ENCODE measurements at regions not wholly inside any gene's neighbourhood (a gene's known extent, or its start where the extent isn't known, plus 50 kb on each side); places are given as distances from the start of the nearest gene placed in this dataset.

- no peak for TF ChIP-seq CTCF (IDR thresholded peaks at IDR 0.05; ENCODE audit: unreplicated experiment)
- no peak overlapping the region for H3K4me3 Mint-ChIP-seq (ENCODE audit: unreplicated experiment)
- no peaks in the 10 kb centered on the region for H3K9me3 Mint-ChIP-seq (ENCODE audit: unreplicated experiment)
- no peaks in the 10 kb centered on the region for H3K27me3 Mint-ChIP-seq (ENCODE audit: unreplicated experiment)
- H3K36me3 Mint-ChIP-seq (ENCODE audit: low read depth, unreplicated experiment): no peaks in the 10 kb centered on the region
- no peaks in the 10 kb centered on the region for H3K4me1 Mint-ChIP-seq (ENCODE audit: unreplicated experiment)
- DNase-seq (ENCODE audit: low spot score): no peak
- H3K27ac Mint-ChIP-seq (ENCODE audit: unreplicated experiment): no peak overlapping the region
Measured at GRCh38 chr7:10536561-10536960, 437.1 kb upstream of the PHF14 start.

GRCh38 chr7:10537764-10538163 lies 435.9 kb upstream of the PHF14 start:
- Mint-ChIP-seq H3K9me3 (ENCODE audit: unreplicated experiment) (no peaks in the 10 kb centered on the region), H3K4me3 (ENCODE audit: unreplicated experiment) (no peak overlapping the region), H3K36me3 (ENCODE audit: low read depth, unreplicated experiment) (no peaks in the 10 kb centered on the region), H3K27ac (ENCODE audit: unreplicated experiment) (no peak overlapping the region), H3K27me3 (ENCODE audit: unreplicated experiment) (no peaks in the 10 kb centered on the region), H3K4me1 (ENCODE audit: unreplicated experiment) (no peaks in the 10 kb centered on the region)
- TF ChIP-seq CTCF (IDR thresholded peaks at IDR 0.05; ENCODE audit: unreplicated experiment): no peak
- no peak for DNase-seq (ENCODE audit: low spot score)

GRCh38 chr7:10557375-10557774 lies 416.3 kb upstream of the PHF14 start:
- Mint-ChIP-seq H3K9me3 (ENCODE audit: unreplicated experiment) (no peaks in the 10 kb centered on the region), H3K4me3 (ENCODE audit: unreplicated experiment) (no peak overlapping the region), H3K36me3 (ENCODE audit: low read depth, unreplicated experiment) (no peaks in the 10 kb centered on the region), H3K27me3 (ENCODE audit: unreplicated experiment) (peaks cover 2% of the 10 kb centered on the region), H3K4me1 (ENCODE audit: unreplicated experiment) (no peaks in the 10 kb centered on the region), H3K27ac (ENCODE audit: unreplicated experiment) (no peak overlapping the region)
- no peak for TF ChIP-seq CTCF (IDR thresholded peaks at IDR 0.05; ENCODE audit: unreplicated experiment)
- no peak for DNase-seq (ENCODE audit: low spot score)

GRCh38 chr7:10560497-10560896 lies 413.2 kb upstream of the PHF14 start:
- DNase-seq (ENCODE audit: low spot score): no peak
- Mint-ChIP-seq H3K27me3 (ENCODE audit: unreplicated experiment) (peaks cover 2% of the 10 kb centered on the region), H3K36me3 (ENCODE audit: low read depth, unreplicated experiment) (no peaks in the 10 kb centered on the region), H3K4me1 (ENCODE audit: unreplicated experiment) (no peaks in the 10 kb centered on the region), H3K27ac (ENCODE audit: unreplicated experiment) (no peak overlapping the region), H3K9me3 (ENCODE audit: unreplicated experiment) (no peaks in the 10 kb centered on the region), H3K4me3 (ENCODE audit: unreplicated experiment) (no peak overlapping the region)
- TF ChIP-seq CTCF (IDR thresholded peaks at IDR 0.05; ENCODE audit: unreplicated experiment): no peak

- Mint-ChIP-seq H3K36me3 (ENCODE audit: low read depth, unreplicated experiment) (no peaks in the 10 kb centered on the region), H3K4me1 (ENCODE audit: unreplicated experiment) (peaks cover 2% of the 10 kb centered on the region), H3K27me3 (ENCODE audit: unreplicated experiment) (no peaks in the 10 kb centered on the region), H3K27ac (ENCODE audit: unreplicated experiment) (no peak overlapping the region), H3K4me3 (ENCODE audit: unreplicated experiment) (no peak overlapping the region), H3K9me3 (ENCODE audit: unreplicated experiment) (no peaks in the 10 kb centered on the region)
- TF ChIP-seq CTCF (IDR thresholded peaks at IDR 0.05; ENCODE audit: unreplicated experiment): no peak
- DNase-seq (ENCODE audit: low spot score): no peak
Measured at GRCh38 chr7:10568891-10569290, 404.8 kb upstream of the PHF14 start.

All from endothelial cell (in vitro differentiated cells).